Epithelial cell of esophagus (primary cell): ENCODE measurements at regions not wholly inside any gene's neighbourhood (a gene's known extent, or its start where the extent isn't known, plus 50 kb on each side); places are given as distances from the start of the nearest gene placed in this dataset.

Experiments used
- DNase-seq: peaks from one replicate; pipeline ENCODE4 v3.0.0; 2010; ENCODE audit warnings: low read depth
- H3K4me3 ChIP-seq: 2 replicates; pipeline ENCODE4 v1.5.1; 2011; ENCODE audit warnings: mild to moderate bottlenecking, low read length, control low read depth
- CTCF ChIP-seq: IDR thresholded peaks from 2 replicates; pipeline ENCODE4 v1.5.1; 2011; ENCODE audit warnings: low read depth, mild to moderate bottlenecking, low read length, control low read depth, inconsistent platforms; ENCODE audit not compliant: insufficient read depth; ENCODE audit errors: missing control alignments

- no peak for TF ChIP-seq CTCF
- DNase-seq: no peak
- no peak overlapping the region for H3K4me3 ChIP-seq
Observed at GRCh38 chr18:71136487-71136886, 847.6 kb downstream of the SOCS6 start.

GRCh38 chr18:71134122-71134521, 845.3 kb downstream of the SOCS6 start:
- no peak for DNase-seq
- H3K4me3 ChIP-seq: no peak overlapping the region
- no peak for TF ChIP-seq CTCF

GRCh38 chr18:71131918-71132317, 843.1 kb downstream of the SOCS6 start:
- no peak for TF ChIP-seq CTCF
- H3K4me3 ChIP-seq: no peak overlapping the region
- no peak for DNase-seq

- no peak for DNase-seq
- TF ChIP-seq CTCF: no peak
- no peak overlapping the region for H3K4me3 ChIP-seq
Observed at GRCh38 chr18:71130351-71130750, 841.5 kb downstream of the SOCS6 start.

GRCh38 chr18:71125581-71125980, 836.7 kb downstream of the SOCS6 start:
- TF ChIP-seq CTCF: no peak
- no peak for DNase-seq
- H3K4me3 ChIP-seq: no peak overlapping the region

- TF ChIP-seq CTCF: no peak
- H3K4me3 ChIP-seq: no peak overlapping the region
- DNase-seq: no peak
Observed at GRCh38 chr18:71116535-71116934, 827.7 kb downstream of the SOCS6 start.

- H3K4me3 ChIP-seq: no peak overlapping the region
- no peak for DNase-seq
- no peak for TF ChIP-seq CTCF
Observed at GRCh38 chr18:71115261-71115660, 826.4 kb downstream of the SOCS6 start.
